Ishikawa (cell line): ENCODE measurements at regions not wholly inside any gene's neighbourhood (a gene's known extent, or its start where the extent isn't known, plus 50 kb on each side); places are given as distances from the start of the nearest gene placed in this dataset.

Experiments
- CEBPB ChIP-seq: IDR thresholded peaks from 2 replicates; pipeline ENCODE4 v1.6.1; 2012
- CREB1 ChIP-seq: IDR thresholded peaks from 2 replicates; pipeline ENCODE4 v1.6.1; 2012; ENCODE audit warnings: low read depth
- EGR1 ChIP-seq: IDR thresholded peaks from 2 replicates; pipeline ENCODE4 v1.6.1; 2012
- EP300 ChIP-seq: IDR thresholded peaks from 2 replicates; pipeline ENCODE4 v1.6.1; 2012; ENCODE audit warnings: borderline replicate concordance
- FOXM1 ChIP-seq: IDR thresholded peaks from 2 replicates; pipeline ENCODE4 v1.6.1; 2012; ENCODE audit warnings: low read depth, borderline replicate concordance
- MAX ChIP-seq: IDR thresholded peaks from 2 replicates; pipeline ENCODE4 v1.6.1; 2012
- RAD21 ChIP-seq: IDR thresholded peaks from 2 replicates; pipeline ENCODE4 v1.6.1; 2012; ENCODE audit warnings: low read depth
- TAF1 ChIP-seq: IDR thresholded peaks from 2 replicates; pipeline ENCODE4 v1.6.1; 2012; ENCODE audit warnings: low read depth, mild to moderate bottlenecking
- TCF12 ChIP-seq: IDR thresholded peaks from 2 replicates; pipeline ENCODE4 v1.6.1; 2012; ENCODE audit warnings: low read depth
- TEAD4 ChIP-seq: IDR thresholded peaks from 2 replicates; pipeline ENCODE4 v1.6.1; 2012
- YY1 ChIP-seq: IDR thresholded peaks from 2 replicates; pipeline ENCODE4 v1.6.1; 2012; ENCODE audit warnings: low read depth
- ZBTB7A ChIP-seq: IDR thresholded peaks from 2 replicates; pipeline ENCODE4 v1.6.1; 2012; ENCODE audit warnings: low read depth
- TF ChIP-seq, protein P1 (sequence below): IDR thresholded peaks from 2 replicates; pipeline ENCODE4 v1.6.1; 2012; ENCODE audit warnings: low read depth, mild to moderate bottlenecking

- TF ChIP-seq CEBPB (no peak), EP300 (no peak), YY1 (no peak), TCF12 (no peak), MAX (no peak), TAF1 (no peak), CREB1 (no peak), RAD21 (no peak), TEAD4 (no peak), ZBTB7A (no peak), EGR1 (no peak), FOXM1 (no peak)
- TF ChIP-seq, protein P1, sequence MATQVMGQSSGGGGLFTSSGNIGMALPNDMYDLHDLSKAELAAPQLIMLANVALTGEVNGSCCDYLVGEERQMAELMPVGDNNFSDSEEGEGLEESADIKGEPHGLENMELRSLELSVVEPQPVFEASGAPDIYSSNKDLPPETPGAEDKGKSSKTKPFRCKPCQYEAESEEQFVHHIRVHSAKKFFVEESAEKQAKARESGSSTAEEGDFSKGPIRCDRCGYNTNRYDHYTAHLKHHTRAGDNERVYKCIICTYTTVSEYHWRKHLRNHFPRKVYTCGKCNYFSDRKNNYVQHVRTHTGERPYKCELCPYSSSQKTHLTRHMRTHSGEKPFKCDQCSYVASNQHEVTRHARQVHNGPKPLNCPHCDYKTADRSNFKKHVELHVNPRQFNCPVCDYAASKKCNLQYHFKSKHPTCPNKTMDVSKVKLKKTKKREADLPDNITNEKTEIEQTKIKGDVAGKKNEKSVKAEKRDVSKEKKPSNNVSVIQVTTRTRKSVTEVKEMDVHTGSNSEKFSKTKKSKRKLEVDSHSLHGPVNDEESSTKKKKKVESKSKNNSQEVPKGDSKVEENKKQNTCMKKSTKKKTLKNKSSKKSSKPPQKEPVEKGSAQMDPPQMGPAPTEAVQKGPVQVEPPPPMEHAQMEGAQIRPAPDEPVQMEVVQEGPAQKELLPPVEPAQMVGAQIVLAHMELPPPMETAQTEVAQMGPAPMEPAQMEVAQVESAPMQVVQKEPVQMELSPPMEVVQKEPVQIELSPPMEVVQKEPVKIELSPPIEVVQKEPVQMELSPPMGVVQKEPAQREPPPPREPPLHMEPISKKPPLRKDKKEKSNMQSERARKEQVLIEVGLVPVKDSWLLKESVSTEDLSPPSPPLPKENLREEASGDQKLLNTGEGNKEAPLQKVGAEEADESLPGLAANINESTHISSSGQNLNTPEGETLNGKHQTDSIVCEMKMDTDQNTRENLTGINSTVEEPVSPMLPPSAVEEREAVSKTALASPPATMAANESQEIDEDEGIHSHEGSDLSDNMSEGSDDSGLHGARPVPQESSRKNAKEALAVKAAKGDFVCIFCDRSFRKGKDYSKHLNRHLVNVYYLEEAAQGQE: no peak
These were observed 345.7 kb downstream of the NOVA1 start for GRCh38 chr14:26252176-26252575.
